ENCODE measurements at regions not wholly inside any gene's neighbourhood (a gene's known extent, or its start where the extent isn't known, plus 50 kb on each side); places are given as distances from the start of the nearest gene placed in this dataset.
"Not testable (repeated sequence)": the region's sequence is repeated elsewhere in the genome, so short reads cannot be mapped to it uniquely, and the experiment has no call there.

- ATAC-seq: not testable (repeated sequence)
Measured at GRCh38 chr5:23800307-23800706, 292.9 kb downstream of the PRDM9 start.

GRCh38 chr5:23820765-23821471 lies 313.5 kb downstream of the PRDM9 start:
- Mint-ChIP-seq H3K27me3 (no peaks in the 10 kb centered on the region), H3K4me1 (no peaks in the 10 kb centered on the region), H3K4me3 (no peak overlapping the region), H3K27ac (no peak overlapping the region), H3K9me3 (no peaks in the 10 kb centered on the region)
- ATAC-seq: no peak
- no peak for DNase-seq

More at GRCh38 chr5:23800307-23800706, 292.9 kb downstream of the PRDM9 start:
- DNase-seq, H3K27me3 Mint-ChIP-seq, H3K4me1 Mint-ChIP-seq, H3K27ac Mint-ChIP-seq, H3K4me3 Mint-ChIP-seq: not testable (repeated sequence)
- peaks cover 8 to 12% of the 10 kb centered on the region in 2 donors for H3K9me3 Mint-ChIP-seq

- no peak for ATAC-seq
- no peaks in the 10 kb centered on the region for H3K27me3 Mint-ChIP-seq
- no peak for DNase-seq
- no peak overlapping the region for H3K27ac Mint-ChIP-seq
- H3K9me3 Mint-ChIP-seq: peaks cover 0 to 8% of the 10 kb centered on the region in 2 donors
- H3K4me1 Mint-ChIP-seq: no peaks in the 10 kb centered on the region
- no peak overlapping the region for H3K4me3 Mint-ChIP-seq
Measured at GRCh38 chr5:23823521-23823920, 316.1 kb downstream of the PRDM9 start.

GRCh38 chr5:23825196-23825595 lies 317.8 kb downstream of the PRDM9 start:
- Mint-ChIP-seq H3K9me3 (peaks cover 0 to 8% of the 10 kb centered on the region in 2 donors), H3K4me1 (no peaks in the 10 kb centered on the region), H3K27ac (no peak overlapping the region), H3K4me3 (no peak overlapping the region), H3K27me3 (no peaks in the 10 kb centered on the region)
- ATAC-seq (no peak), DNase-seq (no peak)

GRCh38 chr5:23840083-23840482 lies 332.7 kb downstream of the PRDM9 start:
- peaks cover 3 to 9% of the 10 kb centered on the region in 2 donors for H3K9me3 Mint-ChIP-seq
- DNase-seq (no peak), ATAC-seq (no peak)
- no peak overlapping the region for H3K4me3 Mint-ChIP-seq
- no peaks in the 10 kb centered on the region for H3K27me3 Mint-ChIP-seq
- no peak overlapping the region for H3K27ac Mint-ChIP-seq
- no peaks in the 10 kb centered on the region for H3K4me1 Mint-ChIP-seq

GRCh38 chr5:23864786-23865185 lies 357.4 kb downstream of the PRDM9 start:
- DNase-seq (no peak), ATAC-seq (no peak)
- Mint-ChIP-seq H3K27me3 (no peaks in the 10 kb centered on the region), H3K27ac (no peak overlapping the region), H3K9me3 (peaks cover 0 to 5% of the 10 kb centered on the region in 2 donors), H3K4me3 (no peak overlapping the region), H3K4me1 (no peaks in the 10 kb centered on the region)

GRCh38 chr5:23877847-23878246 lies 370.4 kb downstream of the PRDM9 start:
- H3K9me3 Mint-ChIP-seq: peaks cover 0 to 7% of the 10 kb centered on the region in 2 donors
- no peaks in the 10 kb centered on the region for H3K4me1 Mint-ChIP-seq
- no peaks in the 10 kb centered on the region for H3K27me3 Mint-ChIP-seq
- ATAC-seq: no peak
- H3K4me3 Mint-ChIP-seq: no peak overlapping the region
- DNase-seq: no peak
- H3K27ac Mint-ChIP-seq: no peak overlapping the region

GRCh38 chr5:23884405-23885031 lies 377.1 kb downstream of the PRDM9 start:
- ATAC-seq (no peak), DNase-seq (no peak)

GRCh38 chr5:23893561-23893960 lies 386.2 kb downstream of the PRDM9 start:
- Mint-ChIP-seq H3K27me3 (no peaks in the 10 kb centered on the region), H3K27ac (no peak overlapping the region), H3K9me3 (peaks cover 0 to 11% of the 10 kb centered on the region in 2 donors), H3K4me3 (no peak overlapping the region), H3K4me1 (no peaks in the 10 kb centered on the region)
- DNase-seq (no peak), ATAC-seq (no peak)

More at GRCh38 chr5:23884405-23885031, 377.1 kb downstream of the PRDM9 start:
- Mint-ChIP-seq H3K4me3 (no peak overlapping the region), H3K9me3 (peaks cover 0 to 7% of the 10 kb centered on the region in 2 donors), H3K4me1 (no peaks in the 10 kb centered on the region), H3K27ac (no peak overlapping the region), H3K27me3 (no peaks in the 10 kb centered on the region)

- no peaks in the 10 kb centered on the region for H3K27me3 Mint-ChIP-seq
- H3K4me3 Mint-ChIP-seq: no peak overlapping the region
- ATAC-seq: no peak
- H3K9me3 Mint-ChIP-seq: peaks cover 0 to 11% of the 10 kb centered on the region in 2 donors
- no peak for DNase-seq
- no peaks in the 10 kb centered on the region for H3K4me1 Mint-ChIP-seq
- no peak overlapping the region for H3K27ac Mint-ChIP-seq
Measured at GRCh38 chr5:23895614-23896013, 388.2 kb downstream of the PRDM9 start.

- DNase-seq (no peak), ATAC-seq (no peak)
- H3K27me3 Mint-ChIP-seq: no peaks in the 10 kb centered on the region
- peaks cover 7 to 9% of the 10 kb centered on the region in 2 donors for H3K9me3 Mint-ChIP-seq
- H3K4me1 Mint-ChIP-seq: no peaks in the 10 kb centered on the region
- no peak overlapping the region for H3K27ac Mint-ChIP-seq
- no peak overlapping the region for H3K4me3 Mint-ChIP-seq
Measured at GRCh38 chr5:23930985-23931384, 423.6 kb downstream of the PRDM9 start.

GRCh38 chr5:23951261-23951928 lies 444.0 kb downstream of the PRDM9 start:
- ATAC-seq: peak; percentile 69
- not testable (repeated sequence) for H3K27me3 Mint-ChIP-seq, H3K4me1 Mint-ChIP-seq, H3K27ac Mint-ChIP-seq
- DNase-seq: peak; percentile 4 to 13
- peaks cover 15 to 30% of the 10 kb centered on the region in 2 donors for H3K9me3 Mint-ChIP-seq
- peak overlapping the region; percentile 41 to 51 for H3K4me3 Mint-ChIP-seq

GRCh38 chr5:23963449-23963848 lies 456.0 kb downstream of the PRDM9 start:
- no peak overlapping the region for H3K4me3 Mint-ChIP-seq
- no peaks in the 10 kb centered on the region for H3K27me3 Mint-ChIP-seq
- H3K9me3 Mint-ChIP-seq: peaks cover 9 to 21% of the 10 kb centered on the region in 2 donors
- DNase-seq: no peak
- no peak for ATAC-seq
- H3K4me1 Mint-ChIP-seq: no peaks in the 10 kb centered on the region
- H3K27ac Mint-ChIP-seq: no peak overlapping the region

GRCh38 chr5:23977365-23977764 lies 470.0 kb downstream of the PRDM9 start:
- no peak for DNase-seq
- no peaks in the 10 kb centered on the region for H3K27me3 Mint-ChIP-seq
- ATAC-seq: no peak
- H3K4me3 Mint-ChIP-seq: no peak overlapping the region
- no peak overlapping the region for H3K27ac Mint-ChIP-seq
- no peaks in the 10 kb centered on the region for H3K4me1 Mint-ChIP-seq
- peaks cover 27 to 31% of the 10 kb centered on the region in 2 donors for H3K9me3 Mint-ChIP-seq

- Mint-ChIP-seq H3K4me1 (no peaks in the 10 kb centered on the region), H3K27ac (no peak overlapping the region), H3K27me3 (no peaks in the 10 kb centered on the region), H3K9me3 (peaks cover 32 to 37% of the 10 kb centered on the region in 2 donors), H3K4me3 (no peak overlapping the region)
- ATAC-seq: no peak
- no peak for DNase-seq
Measured at GRCh38 chr5:23977997-23978396, 470.6 kb downstream of the PRDM9 start.

- Mint-ChIP-seq H3K27me3 (no peaks in the 10 kb centered on the region), H3K9me3 (peaks cover 11 to 17% of the 10 kb centered on the region in 2 donors), H3K4me3 (no peak overlapping the region), H3K27ac (no peak overlapping the region), H3K4me1 (no peaks in the 10 kb centered on the region)
- DNase-seq: no peak
- no peak for ATAC-seq
Measured at GRCh38 chr5:23991406-23991805, 484.0 kb downstream of the PRDM9 start.

Data from stimulated activated naive CD8-positive, alpha-beta T cell treated with anti-CD3 and anti-CD28 coated beads, Interleukin-15, amount 100 ng/mL, for 72 hours (primary cell).